Stimulated activated CD8-positive, alpha-beta memory T cell treated with anti-CD3 and anti-CD28 coated beads, Interleukin-15, amount 100 ng/mL, for 4 hours (primary cell): ENCODE measurements at regions not wholly inside any gene's neighbourhood (a gene's known extent, or its start where the extent isn't known, plus 50 kb on each side); places are given as distances from the start of the nearest gene placed in this dataset.

Experiments
- DNase-seq, 2 donors: peaks; one replicate each; pipeline ENCODE4 v3.0.0-alpha.2; 2020; ENCODE audit warnings: low read depth in 2 of 2

GRCh38 chr5:159456261-159456660 is 126.0 kb upstream of the IL12B start:
- no peak for DNase-seq

GRCh38 chr5:159456722-159457465 is 126.6 kb upstream of the IL12B start:
- DNase-seq, result peak; percentile 10 to 33

GRCh38 chr5:159458217-159458711 is 128.0 kb upstream of the IL12B start:
- DNase-seq, result no peak

GRCh38 chr5:159459132-159459627 is 128.9 kb upstream of the IL12B start:
- no peak for DNase-seq

- DNase-seq, result no peak
Observed at GRCh38 chr5:159459951-159460538, 129.8 kb upstream of the IL12B start.

- DNase-seq, result no peak
Observed at GRCh38 chr5:159463590-159464321, 133.5 kb upstream of the IL12B start.

GRCh38 chr5:159465604-159466003 is 135.3 kb upstream of the IL12B start:
- DNase-seq, result no peak

- no peak for DNase-seq
Observed at GRCh38 chr5:159467666-159468065, 137.4 kb upstream of the IL12B start.

GRCh38 chr5:159469496-159470372 is 139.4 kb upstream of the IL12B start:
- no peak for DNase-seq

GRCh38 chr5:159471904-159472303 is 141.6 kb upstream of the IL12B start:
- no peak for DNase-seq

GRCh38 chr5:159475026-159475425 is 144.7 kb upstream of the IL12B start:
- DNase-seq, result no peak

GRCh38 chr5:159478950-159479349 is 148.7 kb upstream of the IL12B start:
- no peak for DNase-seq

GRCh38 chr5:159480849-159481248 is 150.6 kb upstream of the IL12B start:
- DNase-seq, result no peak

- no peak for DNase-seq
Observed at GRCh38 chr5:159481751-159482150, 151.5 kb upstream of the IL12B start.

GRCh38 chr5:159486836-159487235 is 156.5 kb upstream of the IL12B start:
- DNase-seq, result no peak

- no peak for DNase-seq
Observed at GRCh38 chr5:159488516-159488915, 158.2 kb upstream of the IL12B start.

- DNase-seq, result no peak
Observed at GRCh38 chr5:159489779-159490178, 159.5 kb upstream of the IL12B start.

- DNase-seq, result no peak
Observed at GRCh38 chr5:159490507-159490906, 160.2 kb upstream of the IL12B start.

- DNase-seq, result no peak
Observed at GRCh38 chr5:159493696-159494095, 163.4 kb upstream of the IL12B start.

GRCh38 chr5:159496773-159497172 is 166.5 kb upstream of the IL12B start:
- DNase-seq, result no peak

GRCh38 chr5:159497221-159497620 is 166.9 kb upstream of the IL12B start:
- DNase-seq, result no peak

GRCh38 chr5:159498630-159499029 is 168.3 kb upstream of the IL12B start:
- DNase-seq, result no peak
